GM19468 (cell line): ENCODE measurements at regions not wholly inside any gene's neighbourhood (a gene's known extent, or its start where the extent isn't known, plus 50 kb on each side); places are given as distances from the start of the nearest gene placed in this dataset.

ENCODE experiments used
- ATAC-seq: cut with Tn5 transposase; IDR thresholded peaks from one replicate; pipeline ENCODE4 v1.9.1; 2021; ENCODE audit warnings: mild to moderate bottlenecking, moderate library complexity, moderate number of reproducible peaks; ENCODE audit not compliant: unreplicated experiment; ENCODE audit errors: extremely low read depth

- ATAC-seq = no peak
Observed at GRCh38 chr1:208607616-208608015, 363.4 kb upstream of the PLXNA2 start.

- ATAC-seq = no peak
Observed at GRCh38 chr1:208614610-208615009, 370.4 kb upstream of the PLXNA2 start.

GRCh38 chr1:208615371-208615770 lies 371.2 kb upstream of the PLXNA2 start:
- ATAC-seq = no peak

- ATAC-seq = no peak
Observed at GRCh38 chr1:208616776-208617175, 372.6 kb upstream of the PLXNA2 start.

GRCh38 chr1:208628022-208628914 lies 384.1 kb upstream of the PLXNA2 start:
- no peak for ATAC-seq

GRCh38 chr1:208631092-208631491 lies 386.9 kb upstream of the PLXNA2 start:
- ATAC-seq = no peak

GRCh38 chr1:208631506-208631905 lies 387.3 kb upstream of the PLXNA2 start:
- no peak for ATAC-seq

- no peak for ATAC-seq
Observed at GRCh38 chr1:208634346-208635140, 390.4 kb upstream of the PLXNA2 start.

GRCh38 chr1:208637181-208637580 lies 393.0 kb upstream of the PLXNA2 start:
- no peak for ATAC-seq

GRCh38 chr1:208639382-208639781 lies 395.2 kb upstream of the PLXNA2 start:
- no peak for ATAC-seq

- ATAC-seq = no peak
Observed at GRCh38 chr1:208640295-208640694, 396.1 kb upstream of the PLXNA2 start.

- no peak for ATAC-seq
Observed at GRCh38 chr1:208641579-208642280, 397.5 kb upstream of the PLXNA2 start.

- no peak for ATAC-seq
Observed at GRCh38 chr1:208643005-208643597, 398.9 kb upstream of the PLXNA2 start.

- ATAC-seq = no peak
Observed at GRCh38 chr1:208644401-208645160, 400.4 kb upstream of the PLXNA2 start.

- ATAC-seq = no peak
Observed at GRCh38 chr1:208646431-208646830, 402.2 kb upstream of the PLXNA2 start.

GRCh38 chr1:208648146-208648545 lies 404.0 kb upstream of the PLXNA2 start:
- no peak for ATAC-seq

GRCh38 chr1:208652296-208653160 lies 408.3 kb upstream of the PLXNA2 start:
- no peak for ATAC-seq

GRCh38 chr1:208653426-208653825 lies 409.2 kb upstream of the PLXNA2 start:
- no peak for ATAC-seq

GRCh38 chr1:208654241-208654640 lies 410.1 kb upstream of the PLXNA2 start:
- no peak for ATAC-seq
